NCI-H1105 (cell line): ENCODE measurements at regions not wholly inside any gene's neighbourhood (a gene's known extent, or its start where the extent isn't known, plus 50 kb on each side); places are given as distances from the start of the nearest gene placed in this dataset.

Experiments
- DNase-seq: peaks from one replicate; lab custom pipeline; 2025; lab: John Stamatoyannopoulos, UW

DNA sequence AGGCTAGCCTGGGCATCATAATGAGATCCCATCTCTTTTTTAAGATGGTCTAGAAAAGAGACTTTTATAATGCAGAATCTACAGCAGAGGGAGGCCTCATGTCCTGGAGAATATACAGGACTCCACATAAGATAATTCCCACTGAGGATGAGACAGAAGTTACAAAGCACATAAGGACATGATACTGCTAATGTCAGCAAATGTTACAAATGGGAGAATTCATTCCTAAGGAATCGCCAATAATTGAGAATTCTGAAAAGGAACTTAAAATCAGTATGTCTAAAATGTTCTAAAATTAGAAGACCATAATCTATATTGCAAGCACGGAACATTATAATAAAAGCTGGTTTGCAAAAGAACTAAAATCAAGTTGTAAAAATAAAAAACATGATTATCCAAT is 131.6 kb upstream of the PKDCC start:
- no peak for DNase-seq

DNA sequence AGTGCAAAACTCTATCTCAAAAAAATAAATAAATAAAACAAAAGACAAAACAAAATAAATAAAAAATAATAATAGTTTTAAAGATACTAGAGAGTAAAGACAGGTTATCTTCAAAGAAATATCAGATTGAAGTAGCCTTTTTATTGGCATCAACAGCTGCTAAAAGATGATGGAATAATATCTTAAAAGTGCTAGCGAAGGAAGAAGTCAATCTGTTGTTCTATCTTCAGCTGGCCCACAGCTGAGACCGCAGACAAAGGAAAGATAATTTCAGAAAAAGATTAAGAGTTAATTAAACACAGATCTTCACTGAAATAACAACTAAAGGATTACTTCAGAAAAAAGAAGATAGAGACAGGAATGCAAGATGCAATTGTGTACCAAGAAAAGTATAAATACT is 130.2 kb upstream of the PKDCC start:
- no peak for DNase-seq

DNA sequence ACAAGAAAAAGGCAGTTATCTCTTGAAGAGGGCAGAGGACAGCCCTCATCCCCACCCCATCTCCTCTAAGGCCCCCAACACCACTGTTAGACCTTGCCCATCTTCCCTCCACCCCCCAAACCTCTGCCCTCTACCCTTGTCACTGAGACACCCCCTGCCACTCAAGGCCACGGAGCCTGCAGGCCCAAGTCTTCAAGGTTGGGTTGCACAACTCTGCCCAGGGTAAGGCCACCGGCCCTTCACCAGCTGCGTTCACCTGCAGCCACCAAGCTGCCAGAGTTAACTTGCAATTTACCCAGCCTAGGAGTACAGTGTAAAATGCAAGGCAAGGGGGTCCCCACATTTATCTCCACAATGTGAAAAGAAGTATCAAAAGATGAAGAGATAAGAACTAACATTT is 128.7 kb upstream of the PKDCC start:
- DNase-seq = no peak

DNA sequence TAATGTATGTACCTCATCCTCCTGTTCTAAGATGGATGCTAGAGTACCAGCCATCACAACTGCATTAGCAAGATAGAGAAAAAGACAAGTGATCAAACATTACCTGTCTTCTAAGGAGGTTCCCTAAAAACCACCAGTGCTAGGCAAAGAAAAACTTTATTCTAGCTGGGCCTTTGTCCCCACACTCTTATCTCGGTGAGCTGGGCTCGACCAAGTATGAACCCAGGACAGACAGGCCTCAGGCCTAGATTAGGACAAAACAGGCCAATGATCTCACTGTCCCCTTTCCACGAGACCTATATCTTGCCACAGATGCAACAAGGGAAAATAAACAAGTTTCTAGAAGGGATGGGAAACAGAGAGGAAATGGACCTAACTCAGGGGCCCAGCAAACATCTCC is 127.6 kb upstream of the PKDCC start:
- no peak for DNase-seq

DNA sequence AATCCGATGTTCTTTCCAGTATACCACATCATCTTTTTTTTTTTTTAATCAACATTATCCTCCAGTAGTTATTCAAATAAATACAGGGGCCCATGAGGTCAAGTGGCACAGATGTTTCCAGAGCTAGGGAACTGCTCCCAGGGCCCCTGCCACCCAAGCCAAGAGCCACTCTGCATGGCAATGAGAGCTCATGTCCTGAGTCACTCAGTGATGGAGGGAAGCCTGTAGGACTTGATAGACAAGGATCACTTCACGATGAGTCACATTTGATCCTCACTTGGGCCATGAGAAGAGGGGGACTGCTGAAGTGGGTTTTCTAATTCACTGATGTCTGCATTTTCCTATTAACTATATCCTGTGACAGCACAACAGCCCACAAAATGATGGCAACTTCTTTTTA is 127.0 kb upstream of the PKDCC start:
- DNase-seq = no peak

DNA sequence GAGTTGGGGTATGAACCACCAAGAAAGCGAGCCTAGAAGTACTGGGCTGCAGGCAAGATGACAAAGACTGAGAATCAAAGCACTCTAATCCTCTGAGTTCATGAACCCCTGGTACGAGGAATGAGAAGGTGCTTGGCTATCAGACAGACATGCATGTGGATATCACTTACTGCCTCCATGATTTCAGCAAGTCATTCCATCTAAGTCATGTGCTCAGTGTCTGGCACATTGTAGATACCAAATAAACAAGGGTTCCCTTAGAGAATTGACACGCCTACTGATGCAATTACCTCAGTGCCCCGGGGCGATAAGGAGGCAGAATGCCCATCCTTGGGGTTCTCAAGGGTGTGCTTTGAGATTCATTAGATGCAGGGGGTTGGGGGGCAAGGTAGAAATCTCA is 125.6 kb upstream of the PKDCC start:
- DNase-seq = no peak

DNA sequence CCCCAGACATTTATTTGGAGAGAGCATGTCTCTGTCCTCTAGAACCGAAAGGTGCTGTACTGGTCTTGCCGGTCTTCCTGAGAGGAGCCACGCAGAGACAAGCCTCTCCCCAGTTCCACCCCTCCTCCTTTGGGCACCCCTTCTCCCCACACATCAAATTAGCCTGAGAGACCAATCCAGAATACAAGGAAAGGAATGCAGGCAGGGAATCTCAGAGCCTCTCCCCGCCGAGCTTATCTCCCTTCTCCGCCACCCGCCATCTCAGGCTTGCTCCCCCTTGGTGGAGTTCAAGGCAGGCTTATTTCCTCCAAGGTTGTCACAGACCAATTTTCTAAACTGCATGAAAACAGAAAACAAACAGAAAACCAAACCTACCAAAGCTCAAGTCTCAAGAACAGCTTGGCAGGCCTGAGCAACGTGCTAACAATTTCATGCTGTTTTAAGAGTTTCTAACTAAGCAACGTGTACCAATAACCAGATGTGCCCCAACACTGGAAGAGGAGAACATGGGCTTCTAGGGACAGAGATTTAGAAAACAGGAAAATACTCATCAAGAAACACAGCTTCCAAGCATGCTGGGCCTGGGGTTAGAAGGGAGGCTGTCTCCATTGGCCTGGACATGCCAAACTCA is 124.5 kb upstream of the PKDCC start:
- no peak for DNase-seq

DNA sequence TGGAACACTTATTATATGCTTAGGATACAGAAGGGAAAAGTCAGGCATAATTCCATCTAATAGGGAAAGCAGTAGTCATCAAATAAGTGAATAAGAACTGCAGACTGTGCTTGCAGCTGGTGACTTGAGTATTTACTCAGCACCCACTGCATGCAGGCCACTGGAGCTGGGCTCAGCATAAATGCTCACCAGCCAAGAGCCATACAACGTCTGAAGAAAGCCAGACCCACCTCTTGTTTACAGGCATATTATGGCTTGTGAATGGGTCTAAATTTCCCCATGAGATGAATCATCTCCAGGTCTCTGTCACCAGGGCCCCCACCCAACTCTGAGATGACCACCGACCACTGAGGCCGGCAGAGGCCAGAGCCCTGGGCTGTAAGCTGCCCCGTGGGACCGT is 123.8 kb upstream of the PKDCC start:
- no peak for DNase-seq

DNA sequence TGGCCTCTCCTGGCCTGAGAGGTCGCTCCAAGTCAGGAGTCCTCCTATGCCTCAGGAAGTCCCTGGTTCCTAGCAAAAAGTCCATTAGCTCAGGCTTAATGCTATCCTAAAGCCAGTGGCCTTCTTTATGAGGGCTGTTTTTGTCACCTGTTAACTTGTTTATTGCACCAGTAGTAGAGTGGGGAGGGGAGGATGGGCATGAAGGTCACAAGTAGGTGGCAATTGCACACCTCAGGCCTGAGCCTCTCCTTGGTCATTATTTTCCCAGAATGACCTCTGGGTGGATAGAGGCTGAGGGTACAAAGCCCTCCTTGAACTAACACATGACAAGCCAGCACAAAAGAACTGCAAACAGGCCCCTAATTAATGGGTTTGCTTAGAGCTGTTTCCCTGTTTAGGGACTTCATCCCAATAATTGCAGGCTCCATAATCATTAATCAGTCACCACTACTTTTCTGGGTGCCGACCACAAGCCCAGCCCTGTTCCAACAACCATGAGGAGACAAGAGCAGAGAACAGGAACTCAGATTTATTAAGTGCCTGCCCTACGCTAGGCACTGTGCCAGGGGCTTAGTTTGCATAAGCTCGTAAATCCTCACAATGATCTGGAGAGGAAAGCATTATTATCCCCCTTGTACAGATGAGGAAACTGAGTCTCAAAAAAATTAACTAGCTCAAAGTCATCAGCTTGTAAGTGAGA is 123.0 kb upstream of the PKDCC start:
- DNase-seq = no peak

DNA sequence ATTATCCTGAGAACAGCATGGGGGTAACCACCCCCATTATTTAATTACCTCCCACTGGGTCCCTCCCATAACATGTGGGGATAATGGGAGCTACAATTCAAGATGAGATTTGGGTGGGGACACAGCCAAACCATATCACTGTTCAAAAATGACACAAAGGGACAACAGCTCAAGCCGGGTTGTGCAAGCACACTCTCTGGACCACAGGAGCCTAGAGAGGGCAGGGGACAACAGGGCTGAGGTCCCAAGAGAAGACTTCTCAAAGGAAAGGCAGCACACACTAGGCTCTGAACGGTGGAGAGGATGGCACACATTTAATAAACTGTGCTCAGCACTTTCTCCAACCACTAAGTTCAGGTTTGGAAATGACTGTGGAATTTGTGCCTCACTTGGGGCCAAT is 122.1 kb upstream of the PKDCC start:
- DNase-seq = no peak

DNA sequence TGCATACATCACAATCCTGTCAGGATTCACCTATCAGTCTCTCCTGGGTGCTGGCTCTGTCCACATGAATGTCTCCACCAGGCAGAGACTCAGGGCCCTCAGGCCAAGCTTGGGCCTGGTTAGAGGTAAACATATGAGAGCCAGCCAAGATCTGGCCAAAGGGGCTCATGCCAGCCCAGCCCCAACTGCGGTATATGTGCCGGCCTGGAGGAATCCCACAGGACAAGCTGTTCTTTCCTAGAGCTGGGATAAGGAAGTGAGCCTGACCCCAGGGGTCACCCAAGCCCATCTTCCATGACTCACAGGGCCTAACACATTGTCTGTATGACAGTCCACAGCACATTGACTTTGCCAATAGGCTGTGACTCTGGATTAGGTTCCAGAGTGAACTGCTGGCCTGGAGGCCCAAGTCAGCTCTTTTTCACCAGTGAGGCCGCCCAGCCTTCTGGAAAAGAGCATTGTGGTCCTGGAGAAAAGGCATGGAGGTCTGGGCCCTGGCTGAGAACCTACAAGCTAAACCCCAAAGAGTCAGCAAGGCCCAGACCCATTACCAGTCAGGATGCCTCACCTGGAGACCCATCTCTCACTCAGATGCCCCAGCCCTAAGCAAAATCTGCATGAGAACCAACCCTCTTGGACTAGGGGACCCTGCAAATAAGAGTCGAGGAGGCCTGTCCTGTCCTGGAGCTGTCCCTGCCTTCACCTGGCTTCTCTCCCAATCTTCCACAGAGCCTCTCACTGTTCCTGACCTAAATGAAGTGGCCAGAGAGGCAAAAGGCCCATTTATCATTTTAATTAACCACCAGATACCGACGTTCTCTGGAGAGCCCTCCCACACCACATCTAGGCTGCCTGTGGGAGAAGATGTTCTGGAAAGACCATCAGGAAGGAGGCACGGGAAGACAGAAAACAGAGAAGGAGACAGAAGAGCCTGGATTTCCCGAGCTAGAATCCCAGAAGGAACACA is 120.9 kb upstream of the PKDCC start:
- no peak for DNase-seq

DNA sequence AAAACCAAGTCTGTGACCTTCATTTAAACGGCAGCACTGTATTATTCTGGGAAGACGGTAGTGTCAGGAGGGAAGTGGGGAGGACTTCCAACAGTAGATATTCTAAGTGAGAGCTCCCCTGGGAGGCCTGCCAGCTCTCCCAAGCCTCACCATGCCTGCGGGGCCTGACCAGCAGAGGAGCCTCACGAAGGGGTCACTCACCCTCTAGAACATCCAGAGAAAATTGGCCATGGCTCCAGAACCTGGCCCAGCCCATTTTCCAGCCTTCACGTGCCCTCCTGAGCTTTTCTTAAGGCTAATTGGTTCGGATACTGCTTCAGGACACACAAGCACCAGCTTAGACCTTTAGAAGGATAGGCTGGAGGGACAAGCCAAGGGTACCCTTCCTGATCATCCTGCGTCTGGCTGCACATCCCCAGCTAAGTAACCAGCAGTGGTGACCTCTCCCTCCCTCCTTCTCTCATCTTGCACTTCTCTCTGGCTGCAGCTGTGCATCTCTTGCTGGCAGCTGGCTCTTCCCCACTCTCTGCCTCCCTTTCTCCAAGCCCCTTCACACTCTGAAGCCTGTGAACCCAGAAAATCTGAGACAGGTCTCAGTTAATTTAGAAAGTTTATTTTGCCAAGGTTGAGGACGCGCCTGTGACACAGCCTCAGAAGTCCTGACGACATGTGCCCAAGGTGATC is 120.1 kb upstream of the PKDCC start:
- no peak for DNase-seq

DNA sequence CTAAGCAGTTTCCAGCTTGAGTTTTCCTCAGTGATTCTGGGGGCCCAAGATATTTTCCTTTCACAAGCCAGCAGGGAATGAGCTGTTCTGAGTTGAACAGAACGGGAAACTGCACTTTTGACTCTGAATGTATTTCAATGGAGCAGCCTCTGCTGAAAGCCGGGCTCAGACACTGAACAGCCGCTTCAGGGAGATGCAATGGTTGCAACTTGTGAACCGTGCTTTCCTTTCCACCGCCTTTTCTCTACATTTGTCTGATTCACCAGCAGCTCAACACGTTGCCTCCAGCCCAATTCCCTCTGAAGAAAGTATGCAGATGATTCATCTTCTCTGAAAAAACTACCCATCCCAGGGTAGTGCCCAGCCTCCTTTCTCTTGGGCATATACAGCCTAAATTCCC is 119.3 kb upstream of the PKDCC start:
- no peak for DNase-seq

DNA sequence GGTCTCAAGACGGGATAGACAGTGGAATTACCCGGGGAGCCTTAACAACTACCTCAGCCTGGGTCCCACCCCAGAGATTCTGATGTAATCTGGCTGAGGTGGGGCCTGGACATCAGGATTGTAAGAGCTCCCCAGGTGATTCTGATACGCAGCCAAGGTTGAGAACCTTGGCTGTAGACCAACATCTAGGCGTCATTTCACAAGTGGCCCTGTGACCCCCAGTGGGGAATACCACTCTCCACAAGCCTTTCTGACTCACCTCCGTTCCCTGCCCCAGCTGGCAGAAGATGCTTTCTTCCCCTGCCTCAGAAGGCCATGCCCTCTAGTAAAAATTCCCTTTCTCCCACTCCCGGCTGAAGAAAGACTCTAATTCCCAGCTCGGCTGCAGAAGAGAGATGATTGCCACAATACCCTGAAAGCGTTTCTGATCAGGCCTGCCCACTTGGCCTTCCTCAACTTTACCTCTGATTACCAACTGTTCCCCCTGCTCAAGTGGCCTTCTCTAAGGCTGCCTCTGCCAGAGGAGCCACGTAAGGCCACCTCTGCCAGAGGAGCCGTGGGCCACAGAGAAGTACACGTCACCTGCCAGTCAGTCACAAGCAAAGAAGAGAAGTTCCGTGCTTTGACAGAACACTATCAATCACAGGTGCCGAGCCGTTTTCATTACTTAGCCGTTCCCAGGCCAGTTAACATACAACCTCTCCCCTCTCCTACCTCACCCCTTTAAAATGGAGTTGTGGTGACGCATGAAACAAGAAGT is 116.8 kb upstream of the PKDCC start:
- DNase-seq = no peak

DNA sequence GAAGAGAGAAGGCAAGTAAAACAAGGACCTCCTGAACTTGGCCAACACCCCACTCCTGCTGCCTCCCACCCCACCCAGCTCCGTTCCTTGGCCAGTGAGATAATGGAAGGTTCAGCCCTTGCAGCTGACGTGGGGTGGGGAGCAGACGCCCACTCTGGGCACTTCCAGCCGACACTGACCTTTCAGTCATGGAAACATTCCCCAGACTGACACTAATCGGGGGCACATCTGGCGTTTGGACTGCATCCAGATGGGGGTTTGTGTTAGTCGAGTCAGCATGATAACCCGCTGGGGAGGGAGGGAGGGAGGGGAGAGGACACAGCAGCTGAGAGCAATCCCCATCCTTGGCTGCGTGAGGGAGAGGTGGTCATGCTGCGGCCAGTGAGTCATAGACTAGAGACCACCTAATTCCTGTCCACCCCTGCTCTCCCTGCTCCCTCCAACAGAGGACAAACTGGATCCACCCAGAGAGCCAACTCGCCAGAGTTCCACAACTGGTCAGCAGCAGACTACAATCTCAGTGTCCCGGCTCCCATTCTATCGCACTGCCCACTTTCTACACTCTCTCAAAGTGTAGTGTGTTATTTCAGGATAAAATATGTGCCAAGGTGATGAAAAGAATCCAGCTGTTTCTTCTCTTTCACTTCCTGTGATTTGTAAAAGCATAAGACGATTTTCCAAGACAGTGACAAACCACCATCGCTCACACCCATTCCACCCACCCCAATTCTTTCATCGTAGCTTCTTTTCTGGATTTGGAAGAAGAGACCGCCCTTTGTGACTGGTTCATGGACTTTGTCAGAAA is 115.4 kb upstream of the PKDCC start:
- no peak for DNase-seq

DNA sequence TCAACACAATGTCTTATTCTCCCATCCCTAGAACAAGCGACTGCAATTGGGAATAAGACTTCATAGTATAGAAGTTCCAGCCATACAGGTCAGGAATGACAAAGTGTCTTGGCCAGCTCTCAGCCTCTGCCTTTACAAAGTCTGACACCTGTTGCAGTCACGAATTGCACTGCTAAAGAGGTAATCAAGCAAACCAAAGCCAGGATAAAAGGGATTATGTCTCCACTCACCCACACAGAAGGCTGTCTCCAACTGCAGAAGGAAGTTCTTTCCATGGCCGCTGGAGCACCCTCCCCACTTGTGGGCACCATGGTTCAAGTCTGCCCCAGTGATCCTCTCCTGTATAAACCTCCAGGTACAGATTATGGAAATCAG is 114.8 kb upstream of the PKDCC start:
- no peak for DNase-seq

DNA sequence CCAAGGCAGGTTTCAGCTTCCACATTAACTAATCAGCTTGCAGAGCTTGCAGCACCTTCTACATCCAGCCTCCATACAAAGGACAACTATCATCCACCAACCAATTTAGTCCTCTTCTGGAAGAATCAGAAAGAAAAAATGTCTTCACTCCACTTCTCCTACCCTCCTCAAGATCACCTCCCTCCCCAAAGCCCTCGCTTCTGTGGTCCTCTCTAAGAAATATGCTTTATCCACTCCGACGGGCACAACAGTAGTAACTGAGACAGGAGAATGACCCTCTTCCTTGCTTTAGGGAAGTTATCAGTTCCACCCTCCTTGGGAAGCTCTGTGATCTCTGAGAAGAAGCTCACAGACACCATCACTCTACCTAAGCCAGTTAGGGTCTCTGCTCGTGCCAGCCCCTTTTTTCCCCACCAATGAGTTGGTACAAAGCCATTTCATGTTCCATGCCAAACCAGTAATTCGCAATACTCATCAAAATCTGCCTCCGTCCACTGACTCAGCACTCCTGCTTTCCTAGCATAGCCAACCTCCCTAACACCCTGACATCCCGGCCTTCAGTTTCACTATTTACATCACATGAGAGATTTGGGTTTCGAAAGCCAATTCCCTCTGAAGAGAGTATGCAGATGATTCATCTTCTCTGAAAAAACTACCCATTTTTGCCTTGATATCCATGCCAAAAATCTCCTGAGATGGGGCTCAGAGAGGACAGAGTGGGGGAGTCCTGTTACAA is 114.1 kb upstream of the PKDCC start:
- no peak for DNase-seq

DNA sequence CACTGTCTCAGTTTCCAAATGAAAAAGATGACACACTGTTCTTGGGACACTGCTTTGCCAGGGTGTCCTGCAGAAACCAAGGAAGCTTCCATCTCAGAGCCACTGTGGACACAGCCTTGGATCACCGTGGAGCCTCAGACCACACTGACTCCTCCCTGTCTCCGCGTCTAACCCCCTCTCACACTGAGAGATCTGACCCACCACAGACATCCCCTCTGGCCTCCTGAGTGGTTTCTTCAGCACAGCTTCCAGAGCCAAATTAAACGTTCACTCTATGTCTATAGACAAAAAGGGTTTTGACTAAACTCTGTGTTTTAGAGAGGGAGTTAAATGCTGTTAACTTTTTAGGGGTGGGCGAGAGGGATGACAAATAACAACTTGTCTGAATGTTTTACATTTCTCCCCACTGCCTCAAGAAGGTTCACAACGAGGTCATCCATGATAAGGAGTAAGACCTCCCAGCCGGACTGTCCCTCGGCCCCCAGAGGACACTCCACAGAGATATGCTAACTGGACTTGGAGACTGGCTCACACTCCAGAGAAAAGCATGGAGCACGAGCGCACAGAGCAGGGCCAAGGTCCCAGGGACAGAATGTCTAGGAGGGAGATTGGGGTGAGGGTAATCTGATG is 113.4 kb upstream of the PKDCC start:
- no peak for DNase-seq

DNA sequence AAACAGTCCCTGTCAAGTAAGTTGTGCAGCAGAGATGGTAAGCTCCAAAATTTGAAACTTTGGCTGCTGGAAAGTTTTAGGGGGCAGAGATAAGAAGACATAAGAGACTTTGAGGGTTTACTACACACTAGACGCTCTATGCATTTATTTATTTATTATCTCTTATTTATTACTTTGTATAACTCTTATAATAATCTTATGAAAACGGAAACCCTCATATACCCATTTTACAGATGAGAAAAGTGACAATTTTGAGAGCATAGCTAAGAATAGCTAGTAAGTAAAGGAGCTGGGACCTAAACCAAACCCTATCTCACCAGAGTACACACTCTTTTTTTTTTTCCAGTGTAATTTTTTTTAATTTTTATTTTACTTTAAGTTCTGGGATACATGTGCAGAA is 112.8 kb upstream of the PKDCC start:
- no peak for DNase-seq

DNA sequence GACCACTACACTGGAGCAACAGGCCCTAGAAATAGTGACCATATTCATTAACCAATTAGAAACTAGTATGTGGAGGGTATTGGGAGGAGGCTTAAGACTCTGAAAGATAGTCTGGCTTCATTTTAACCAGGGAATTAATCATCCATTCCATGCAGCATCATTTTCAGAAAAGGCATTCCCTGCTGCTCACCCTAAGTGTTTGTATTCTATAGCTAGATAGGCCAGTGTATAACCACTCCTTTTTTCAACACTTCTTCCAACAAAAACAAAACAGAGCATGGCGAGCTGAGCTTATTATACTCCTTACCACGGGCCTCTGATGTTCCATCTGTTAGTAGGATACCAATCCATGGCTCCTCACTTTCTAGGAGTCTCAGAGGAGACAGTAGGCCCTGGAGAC is 112.0 kb upstream of the PKDCC start:
- DNase-seq = no peak
